CD14-positive monocyte (primary cell): ENCODE measurements at regions not wholly inside any gene's neighbourhood (a gene's known extent, or its start where the extent isn't known, plus 50 kb on each side); places are given as distances from the start of the nearest gene placed in this dataset.

Experiments used
- DNase-seq, 3 donors: peaks; one replicate each; pipeline ENCODE4 v3.0.0-alpha.2; 2011 to 2022
- H2AFZ ChIP-seq: 2 replicates; pipeline ENCODE4 v1.6.0; 2012; ENCODE audit warnings: mild to moderate bottlenecking, low read depth, low read length, inconsistent platforms; ENCODE audit not compliant: insufficient read depth, poor library complexity, severe bottlenecking
- H3K27ac ChIP-seq, 2 donors: 1 replicate in 1 of 2; 2 replicates in 1 of 2; pipeline ENCODE4 v1.5.1; 2012 to 2013; ENCODE audit warnings: low read length in 2 of 2, control low read depth in 1 of 2, inconsistent platforms in 1 of 2, low read depth in 1 of 2, mild to moderate bottlenecking in 1 of 2
- H3K27me3 ChIP-seq, 2 donors: one replicate each; pipeline versions ENCODE4 v1.6.0 to v1.6.1; 2011 to 2013; ENCODE audit warnings: low read length in 2 of 2; ENCODE audit not compliant: control insufficient read depth in 2 of 2, insufficient read depth in 2 of 2
- H3K36me3 ChIP-seq, 2 donors: replicated peaks in 1 of 2; 1 replicate in 1 of 2; 2 replicates in 1 of 2; pipeline versions ENCODE4 v1.5.1 to v1.6.1; 2012 to 2013; ENCODE audit warnings: low read length in 2 of 2, control low read depth in 1 of 2, inconsistent platforms in 1 of 2, mild to moderate bottlenecking in 1 of 2; ENCODE audit not compliant: insufficient read depth in 2 of 2, control insufficient read depth in 1 of 2
- H3K4me1 ChIP-seq, 2 donors: 1 replicate in 1 of 2; 2 replicates in 1 of 2; pipeline versions ENCODE4 v1.5.1 to v1.6.1; 2012 to 2013; ENCODE audit warnings: low read length in 2 of 2, control low read depth in 1 of 2, inconsistent platforms in 1 of 2, mild to moderate bottlenecking in 1 of 2, moderate library complexity in 1 of 2; ENCODE audit not compliant: insufficient read depth in 2 of 2, control insufficient read depth in 1 of 2
- H3K4me2 ChIP-seq: replicated peaks from 2 replicates; pipeline ENCODE3; 2012; ENCODE audit warnings: low read length, moderate library complexity, mild to moderate bottlenecking; ENCODE audit not compliant: poor library complexity, severe bottlenecking; ENCODE audit errors: extremely low read depth
- H3K4me3 ChIP-seq, 3 experiments: fragments of 200-600 bp in 1 of 3; sonication (generic) in 1 of 3; replicated peaks in 1 of 3; 1 replicate in 2 of 3; 2 replicates in 1 of 3; pipeline ENCODE4 v1.5.1; 2011 to 2013; ENCODE audit warnings: low read length in 3 of 3, mild to moderate bottlenecking in 3 of 3, control low read depth in 2 of 3, low read depth in 2 of 3, inconsistent platforms in 1 of 3, moderate library complexity in 1 of 3
- H3K79me2 ChIP-seq: 2 replicates; pipeline ENCODE4 v1.6.0; 2012; ENCODE audit warnings: mild to moderate bottlenecking, control low read depth, inconsistent platforms, low read length, moderate library complexity; ENCODE audit not compliant: insufficient read depth
- H3K9ac ChIP-seq: 2 replicates; pipeline ENCODE4 v1.6.0; 2017; ENCODE audit warnings: low read length, mild to moderate bottlenecking; ENCODE audit not compliant: insufficient read depth, poor library complexity, severe bottlenecking
- H3K9me3 ChIP-seq, 2 donors: replicated peaks in 1 of 2; 1 replicate in 1 of 2; 2 replicates in 1 of 2; pipeline versions ENCODE4 v1.5.1 to v1.6.1; 2012 to 2013; ENCODE audit warnings: low read length in 2 of 2, control low read depth in 1 of 2; ENCODE audit not compliant: control insufficient read depth in 1 of 2, insufficient read depth in 1 of 2
- H4K20me1 ChIP-seq: 2 replicates; pipeline ENCODE4 v1.6.0; 2012; ENCODE audit warnings: mild to moderate bottlenecking, low read length, control low read depth, moderate library complexity; ENCODE audit not compliant: insufficient read depth
- H3K27ac Mint-ChIP-seq, 7 donors: one replicate each; pipeline ENCODE4 v1.8.0; 2020; ENCODE audit warnings: mild to moderate bottlenecking in 7 of 7, mixed read lengths in 7 of 7, moderate library complexity in 6 of 7, inconsistent platforms in 2 of 7
- H3K27me3 Mint-ChIP-seq, 3 donors: one replicate each; pipeline ENCODE4 v1.8.0; 2021 to 2022; ENCODE audit warnings: low read depth in 3 of 3, mild to moderate bottlenecking in 3 of 3, mixed read lengths in 3 of 3, moderate library complexity in 3 of 3, inconsistent platforms in 1 of 3
- H3K36me3 Mint-ChIP-seq, 2 donors: one replicate each; pipeline ENCODE4 v1.8.0; 2020; ENCODE audit warnings: mixed read lengths in 2 of 2, inconsistent platforms in 1 of 2, mild to moderate bottlenecking in 1 of 2
- H3K4me1 Mint-ChIP-seq: one replicate; pipeline ENCODE4 v1.8.0; 2020; ENCODE audit warnings: mild to moderate bottlenecking, mixed read lengths
- H3K4me3 Mint-ChIP-seq, 2 donors: one replicate each; pipeline ENCODE4 v1.8.0; 2020; ENCODE audit warnings: mild to moderate bottlenecking in 2 of 2, mixed read lengths in 2 of 2, moderate library complexity in 1 of 2
- H3K9me3 Mint-ChIP-seq, 7 donors: one replicate each; pipeline ENCODE4 v1.8.0; 2020 to 2022; ENCODE audit warnings: mixed read lengths in 7 of 7, mild to moderate bottlenecking in 6 of 7, moderate library complexity in 6 of 7, inconsistent platforms in 2 of 7
- WGBS: methylation state at CpG from one replicate; pipeline ENCODE4 v1.1.5; 2013; ENCODE audit warnings: missing lambda C conversion rate; ENCODE audit not compliant: insufficient coverage; 5-methylcytosine and 5-hydroxymethylcytosine counted together
- intact Hi-C, 2 donors: fragments of 100-400 bp; cut with micrococcal nuclease; formaldehyde crosslinking; loops; one replicate each; pipeline versions ENCODE4 v1.15.0 to v1.15.1; 2023
- TF ChIP-seq, protein P1 (sequence below): fragments of 200-600 bp; IDR thresholded peaks from one replicate; pipeline ENCODE4 v1.8.0; 2022; ENCODE audit warnings: antibody characterized with exemption, mild to moderate bottlenecking

DNA sequence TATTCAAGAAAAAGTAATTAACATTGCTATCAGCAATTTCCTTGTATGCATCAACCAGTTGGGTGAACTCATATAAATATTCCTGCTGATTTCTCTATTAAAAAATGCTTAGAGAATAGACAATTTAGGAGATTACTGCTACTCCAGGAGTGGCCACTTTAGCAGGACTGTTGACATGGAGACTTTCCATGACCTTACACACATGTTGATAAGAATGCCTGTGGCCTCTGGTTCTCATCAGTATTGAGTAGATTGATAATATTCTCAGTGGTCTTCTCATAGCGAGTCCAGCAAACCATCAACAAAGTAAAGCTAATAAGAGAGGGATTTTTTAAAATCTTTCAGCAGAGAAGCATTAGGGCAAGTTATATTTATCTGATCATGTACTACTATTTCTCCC is 208.4 kb upstream of the MARCKS start:
- intact Hi-C loops: no loop called here
- H3K36me3 ChIP-seq: no peaks in the 10 kb centered on the region
- WGBS: no CpG with 5 or more reads among the region's 1 CpG
- peaks cover 0 to 2% (median 0%) of the 10 kb centered on the region in 3 donors for H3K27me3 Mint-ChIP-seq
- H3K9ac ChIP-seq: peak overlapping the region; percentile 24
- peak overlapping the region in 1 of 2 donors; percentile 63 for H3K27ac ChIP-seq
- no peaks in the 10 kb centered on the region for H3K79me2 ChIP-seq
- H3K4me1 ChIP-seq: peaks cover 32 to 49% of the 10 kb centered on the region in 2 donors
- H3K4me3 ChIP-seq: peak overlapping the region in 1 of 3 experiments; percentile 53
- H3K4me1 Mint-ChIP-seq: peaks cover 47% of the 10 kb centered on the region
- H3K4me2 ChIP-seq: peak overlapping the region; percentile 61
- H4K20me1 ChIP-seq: no peaks in the 10 kb centered on the region
- H3K9me3 ChIP-seq: no peaks in the 10 kb centered on the region
- H2AFZ ChIP-seq: peak overlapping the region; percentile 60
- peak overlapping the region in 1 of 2 donors; percentile 83 for H3K4me3 Mint-ChIP-seq
- H3K27ac Mint-ChIP-seq: peak overlapping the region in 5 of 7 donors; percentile 33 to 81 (median 61)
- no peaks in the 10 kb centered on the region for H3K36me3 Mint-ChIP-seq
- no peak for DNase-seq
- TF ChIP-seq, protein P1, sequence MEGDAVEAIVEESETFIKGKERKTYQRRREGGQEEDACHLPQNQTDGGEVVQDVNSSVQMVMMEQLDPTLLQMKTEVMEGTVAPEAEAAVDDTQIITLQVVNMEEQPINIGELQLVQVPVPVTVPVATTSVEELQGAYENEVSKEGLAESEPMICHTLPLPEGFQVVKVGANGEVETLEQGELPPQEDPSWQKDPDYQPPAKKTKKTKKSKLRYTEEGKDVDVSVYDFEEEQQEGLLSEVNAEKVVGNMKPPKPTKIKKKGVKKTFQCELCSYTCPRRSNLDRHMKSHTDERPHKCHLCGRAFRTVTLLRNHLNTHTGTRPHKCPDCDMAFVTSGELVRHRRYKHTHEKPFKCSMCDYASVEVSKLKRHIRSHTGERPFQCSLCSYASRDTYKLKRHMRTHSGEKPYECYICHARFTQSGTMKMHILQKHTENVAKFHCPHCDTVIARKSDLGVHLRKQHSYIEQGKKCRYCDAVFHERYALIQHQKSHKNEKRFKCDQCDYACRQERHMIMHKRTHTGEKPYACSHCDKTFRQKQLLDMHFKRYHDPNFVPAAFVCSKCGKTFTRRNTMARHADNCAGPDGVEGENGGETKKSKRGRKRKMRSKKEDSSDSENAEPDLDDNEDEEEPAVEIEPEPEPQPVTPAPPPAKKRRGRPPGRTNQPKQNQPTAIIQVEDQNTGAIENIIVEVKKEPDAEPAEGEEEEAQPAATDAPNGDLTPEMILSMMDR: no peak
- H3K27me3 ChIP-seq: no peaks in the 10 kb centered on the region
- peaks cover 0 to 4% (median 0%) of the 10 kb centered on the region in 7 donors for H3K9me3 Mint-ChIP-seq

DNA sequence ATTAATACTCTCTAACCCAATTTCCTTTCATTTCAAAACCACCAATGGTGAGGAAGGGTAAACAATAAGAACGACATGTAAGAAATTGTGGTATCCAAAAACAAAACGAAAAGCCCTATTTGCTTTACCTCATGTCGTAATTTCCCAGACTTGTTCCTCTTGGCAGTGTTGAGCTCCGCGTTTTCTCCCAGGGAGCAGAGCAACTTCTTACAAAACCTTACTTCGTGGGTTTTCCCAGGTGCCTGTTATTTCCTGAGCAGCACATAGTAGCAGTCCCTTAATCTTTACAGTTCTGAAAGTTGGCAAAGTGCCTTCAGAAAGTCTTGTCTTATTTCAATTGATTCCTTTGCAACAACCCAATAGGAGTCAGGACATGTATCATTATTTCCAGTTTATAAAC is 207.9 kb upstream of the MARCKS start:
- peak in 2 of 3 donors; percentile 74 to 94 for DNase-seq
- Mint-ChIP-seq H3K27me3 (peaks cover 0 to 2% (median 0%) of the 10 kb centered on the region in 3 donors), H3K4me3 (peak overlapping the region; percentile 28 to 83), H3K9me3 (peaks cover 0 to 4% (median 0%) of the 10 kb centered on the region in 7 donors), H3K4me1 (peaks cover 48% of the 10 kb centered on the region), H3K36me3 (no peaks in the 10 kb centered on the region), H3K27ac (peak overlapping the region; percentile 16 to 83 (median 75))
- no peaks in the 10 kb centered on the region for H3K79me2 ChIP-seq
- H3K27ac ChIP-seq: peak overlapping the region in 1 of 2 donors; percentile 63
- H2AFZ ChIP-seq: peak overlapping the region; percentile 60
- H3K4me2 ChIP-seq: peak overlapping the region; percentile 61
- peak overlapping the region in 1 of 3 experiments; percentile 53 for H3K4me3 ChIP-seq
- 0% methylated on average over 5 of the region's 6 CpGs for WGBS
- no peaks in the 10 kb centered on the region for H3K27me3 ChIP-seq
- TF ChIP-seq, protein P1: no peak
- peaks cover 32 to 51% of the 10 kb centered on the region in 2 donors for H3K4me1 ChIP-seq
- intact Hi-C loops: no loop called here
- H3K36me3 ChIP-seq: no peaks in the 10 kb centered on the region
- no peaks in the 10 kb centered on the region for H4K20me1 ChIP-seq
- peak overlapping the region; percentile 24 for H3K9ac ChIP-seq
- no peaks in the 10 kb centered on the region for H3K9me3 ChIP-seq
